UCSD-AML1 (cell line): ENCODE measurements at regions not wholly inside any gene's neighbourhood (a gene's known extent, or its start where the extent isn't known, plus 50 kb on each side); places are given as distances from the start of the nearest gene placed in this dataset.
"Not testable (repeated sequence)": the region's sequence is repeated elsewhere in the genome, so short reads cannot be mapped to it uniquely, and the experiment has no call there.

Experiments
- DNase-seq: peaks from one replicate; lab custom pipeline; 2025; ENCODE audit not compliant: unreplicated experiment; lab: John Stamatoyannopoulos, UW

DNA sequence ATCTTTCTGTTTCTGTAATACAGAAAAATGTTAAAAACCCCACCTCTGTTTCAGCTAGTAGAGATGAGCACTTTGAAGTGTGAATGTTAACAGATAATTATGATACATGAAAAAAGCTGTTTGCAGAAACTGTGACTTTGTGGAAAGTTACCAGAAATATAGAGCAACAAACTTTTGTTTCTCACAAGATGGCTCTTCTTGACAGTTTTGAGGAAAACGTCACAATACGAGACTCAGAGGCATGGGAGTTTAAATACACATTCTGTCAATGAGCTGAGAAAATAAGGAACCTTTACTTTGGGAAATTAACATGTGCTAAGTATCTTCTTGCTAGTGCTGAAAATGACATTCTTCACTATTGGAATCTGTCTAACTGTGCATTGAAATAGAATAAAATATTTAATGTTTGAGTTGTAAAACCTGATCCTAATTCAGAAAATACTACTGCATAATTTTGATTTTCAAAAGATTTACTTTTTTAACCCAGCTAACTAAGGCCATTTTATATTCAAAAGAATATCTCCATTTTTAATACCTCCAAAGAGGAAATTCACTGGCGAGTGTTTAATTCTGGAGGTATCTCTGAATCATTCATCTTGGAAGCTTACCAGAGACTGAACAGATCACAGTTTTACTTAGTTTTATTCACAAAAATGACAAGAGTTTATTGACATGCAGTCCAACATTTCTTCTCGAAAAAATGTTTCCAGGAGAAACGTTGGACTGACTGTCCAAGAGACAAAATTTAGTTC lies 308.9 kb upstream of the LRFN5 start:
- no peak for DNase-seq

DNA sequence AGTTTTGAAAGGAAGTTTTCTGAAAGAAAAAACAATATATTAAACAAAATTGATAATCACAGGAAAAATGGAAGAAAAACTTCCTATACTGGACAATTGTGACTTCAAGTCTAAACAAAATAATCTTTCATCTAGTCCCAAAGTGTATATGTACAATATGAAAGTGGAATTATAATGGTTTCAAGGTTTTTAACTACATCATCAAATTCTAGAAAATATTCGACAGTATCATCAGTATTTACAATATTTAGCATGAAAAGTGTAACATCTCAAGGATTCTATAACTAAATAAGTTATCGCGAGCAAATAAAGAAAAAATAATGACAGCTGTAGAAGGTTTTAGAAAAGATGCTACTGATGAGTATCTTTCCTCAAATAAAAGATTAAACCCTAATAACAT lies 310.9 kb upstream of the LRFN5 start:
- DNase-seq, result no peak

DNA sequence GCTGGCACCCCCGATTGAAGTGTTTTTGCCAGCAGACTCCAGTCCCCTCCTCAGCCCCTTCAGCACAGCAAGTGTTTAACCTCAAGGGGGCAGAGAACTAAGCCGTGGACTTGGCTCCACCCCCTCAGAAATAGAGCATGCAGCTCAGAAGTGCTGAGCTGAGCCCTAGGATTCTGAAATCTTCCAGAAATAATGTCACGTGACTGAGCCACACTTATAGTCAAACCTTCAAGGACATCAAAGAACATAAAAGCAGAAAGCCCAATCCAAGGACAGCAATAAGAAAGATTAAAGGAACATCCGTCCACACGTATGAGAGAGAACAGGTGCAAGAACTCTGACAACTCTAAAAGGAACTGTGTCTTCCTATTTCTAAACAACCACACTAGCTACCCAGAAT lies 317.7 kb upstream of the LRFN5 start:
- DNase-seq, result no peak

DNA sequence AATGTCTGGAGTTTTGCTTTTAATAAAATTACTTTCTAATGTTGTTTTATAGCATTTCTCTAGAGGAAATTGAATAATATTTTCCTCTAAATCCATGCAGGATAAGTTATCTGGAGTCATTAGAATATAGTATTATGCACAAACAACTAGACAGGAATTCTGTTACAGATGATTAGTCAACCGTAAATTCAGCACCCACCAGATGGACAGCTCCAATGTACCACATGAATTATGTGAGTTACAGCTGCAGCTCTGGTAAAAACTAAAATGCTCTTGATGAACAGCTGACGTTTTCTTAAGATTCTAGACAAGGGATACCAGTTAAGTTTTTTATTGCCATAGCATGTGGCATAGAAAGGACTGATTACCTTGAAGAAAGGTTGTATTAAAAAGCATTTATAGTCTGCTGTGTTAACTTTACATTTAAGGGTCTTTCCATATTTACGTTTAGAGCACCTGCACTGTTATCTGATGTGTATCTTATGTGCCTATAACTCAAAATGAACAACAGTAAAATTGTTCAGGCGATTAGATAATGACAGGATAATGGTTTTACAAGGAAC lies 321.4 kb upstream of the LRFN5 start:
- DNase-seq, result no peak

DNA sequence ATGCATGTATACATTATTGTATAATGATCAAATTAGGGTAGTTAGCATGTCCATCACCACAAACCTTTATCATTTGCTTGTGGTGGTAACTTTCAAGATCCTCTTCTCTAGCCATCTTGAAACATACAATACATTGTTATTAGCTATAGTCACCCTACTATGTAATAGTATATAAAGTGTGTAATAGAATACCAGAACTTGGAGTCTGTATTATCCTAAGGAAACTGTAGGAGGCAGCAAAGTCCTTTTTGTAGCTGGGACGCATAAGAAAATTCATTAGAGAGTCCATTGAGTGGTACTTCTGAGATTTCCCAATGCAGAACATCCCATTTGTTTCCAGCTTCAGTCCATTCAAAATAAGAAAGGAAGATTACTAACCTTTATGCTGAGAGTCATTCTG lies 325.9 kb upstream of the LRFN5 start:
- DNase-seq, result no peak

DNA sequence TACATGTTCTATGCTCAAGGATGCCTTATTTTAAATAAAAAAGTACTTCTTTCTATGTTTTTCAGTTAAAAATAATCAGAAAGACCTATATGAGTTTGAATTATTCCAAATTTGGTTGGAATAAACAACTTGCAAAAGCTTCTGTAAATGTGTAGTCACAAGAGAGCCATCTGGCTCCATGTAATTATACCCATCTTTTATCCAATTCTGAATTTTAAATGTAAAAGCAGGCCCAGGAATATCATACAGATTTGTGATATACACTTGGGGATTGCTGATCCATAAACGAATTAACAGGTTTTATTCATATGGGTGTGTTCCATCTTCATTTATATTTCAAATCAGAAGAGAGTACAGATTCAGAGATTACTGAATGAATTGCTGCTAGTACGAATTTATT lies 329.2 kb upstream of the LRFN5 start:
- no peak for DNase-seq

DNA sequence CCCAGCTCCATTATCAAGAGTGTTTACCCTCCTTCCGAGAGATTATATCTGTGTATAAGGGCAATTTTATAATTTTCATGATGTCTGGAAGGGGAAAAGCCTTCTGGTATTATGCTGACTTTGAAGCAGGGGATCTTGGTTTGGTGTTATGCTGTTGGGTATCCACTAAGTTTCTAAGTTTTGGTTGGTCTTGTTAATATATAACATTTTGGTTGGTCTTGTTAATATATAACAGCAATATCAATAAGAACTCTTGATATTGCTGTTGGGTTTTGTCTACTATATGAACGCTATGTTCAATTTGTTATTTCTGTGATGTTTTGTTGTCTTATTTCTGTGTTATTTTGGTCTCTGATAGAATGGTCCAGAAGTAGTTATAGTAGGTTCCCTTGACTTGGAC lies 349.2 kb upstream of the LRFN5 start:
- no peak for DNase-seq

DNA sequence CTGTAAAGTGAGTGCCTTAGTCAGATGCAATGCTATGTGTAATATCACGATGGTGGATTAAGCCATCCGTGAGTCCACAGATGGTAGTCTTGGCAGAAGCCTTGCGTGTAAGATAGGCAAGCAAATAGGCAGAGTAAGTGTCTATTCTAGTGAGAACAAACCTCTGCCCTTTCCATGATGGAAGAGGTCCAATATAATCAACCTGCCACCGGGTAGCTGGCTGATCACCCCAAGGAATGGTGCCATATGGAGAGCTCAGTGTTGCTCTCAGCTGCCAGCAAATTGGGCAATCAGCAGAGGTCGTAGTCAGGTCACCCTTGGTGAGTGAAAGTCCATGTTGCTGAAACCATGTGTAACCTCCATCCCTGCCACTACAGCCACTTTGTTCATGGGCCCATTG lies 371.2 kb upstream of the LRFN5 start:
- DNase-seq, result no peak

DNA sequence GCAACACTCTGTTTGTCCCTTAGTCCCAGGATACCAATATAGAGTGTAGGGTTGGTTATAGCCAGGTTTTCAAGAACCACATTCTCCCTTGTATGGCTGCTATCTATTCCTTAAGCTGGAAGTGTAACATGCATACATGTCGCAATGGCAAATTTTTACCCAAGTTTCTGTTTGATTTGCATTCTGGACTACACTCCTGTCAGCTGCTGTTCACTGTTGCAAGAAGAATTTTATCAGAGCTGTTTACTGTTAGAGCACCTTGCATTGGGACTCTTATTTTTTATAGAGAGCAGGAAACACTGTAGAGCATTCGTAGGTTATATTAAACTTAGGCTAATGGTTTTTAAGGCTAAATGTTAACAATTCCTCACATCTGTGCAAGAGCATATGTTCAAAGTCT lies 376.0 kb upstream of the LRFN5 start:
- DNase-seq, result no peak

DNA sequence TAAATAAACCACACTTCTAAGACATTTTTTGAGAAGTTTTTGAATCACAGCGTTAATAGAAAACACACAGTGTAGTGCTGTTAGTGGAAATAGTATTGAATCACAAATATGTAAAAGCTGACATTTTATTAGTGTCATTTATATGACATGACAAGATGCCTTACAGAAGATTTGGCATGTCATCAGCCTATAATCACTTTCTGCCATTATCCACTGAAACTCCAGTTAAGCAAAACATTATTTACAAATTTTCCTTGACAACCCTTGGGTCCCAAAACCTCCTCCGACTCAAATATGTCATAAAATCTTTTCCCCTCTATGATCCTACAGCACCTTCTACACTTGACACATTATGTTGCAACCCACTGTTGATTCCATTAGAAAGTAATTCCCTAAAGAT lies 376.9 kb upstream of the LRFN5 start:
- DNase-seq, result no peak

DNA sequence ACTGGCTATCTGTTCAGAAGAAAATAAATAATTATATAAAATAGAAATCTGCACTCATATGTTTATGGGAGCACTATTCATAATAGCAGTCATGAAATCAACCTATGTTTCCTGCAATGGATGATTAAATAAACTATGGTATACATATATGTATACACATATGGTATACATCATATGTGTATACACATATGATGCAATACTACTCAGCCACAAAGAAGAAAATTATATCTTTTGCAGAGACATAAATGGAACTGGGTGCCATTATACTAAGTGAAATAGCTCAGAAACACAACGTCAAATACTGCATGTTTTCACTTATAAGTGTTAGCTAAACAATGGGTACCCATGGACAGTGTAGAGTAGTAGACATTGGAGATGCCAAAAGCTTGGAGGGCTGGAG lies 381.2 kb upstream of the LRFN5 start:
- no peak for DNase-seq

DNA sequence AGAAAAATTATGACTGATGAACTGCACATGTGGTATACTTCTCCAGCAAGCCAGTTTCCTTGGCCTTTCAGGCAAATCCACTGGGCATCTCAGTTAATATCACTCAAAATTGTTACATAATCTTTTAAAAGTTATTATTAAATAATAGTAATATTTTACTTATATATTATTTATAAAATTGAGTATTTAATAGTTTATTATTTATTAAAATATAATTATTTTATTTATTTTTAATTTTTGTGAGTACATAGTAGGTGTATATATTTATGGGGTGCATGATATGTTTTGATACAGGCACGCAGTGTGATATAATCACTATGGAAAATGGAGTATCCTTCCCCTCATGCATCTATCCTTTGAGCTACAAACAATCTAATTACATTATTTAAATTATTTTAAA lies 384.1 kb upstream of the LRFN5 start:
- DNase-seq, result no peak

DNA sequence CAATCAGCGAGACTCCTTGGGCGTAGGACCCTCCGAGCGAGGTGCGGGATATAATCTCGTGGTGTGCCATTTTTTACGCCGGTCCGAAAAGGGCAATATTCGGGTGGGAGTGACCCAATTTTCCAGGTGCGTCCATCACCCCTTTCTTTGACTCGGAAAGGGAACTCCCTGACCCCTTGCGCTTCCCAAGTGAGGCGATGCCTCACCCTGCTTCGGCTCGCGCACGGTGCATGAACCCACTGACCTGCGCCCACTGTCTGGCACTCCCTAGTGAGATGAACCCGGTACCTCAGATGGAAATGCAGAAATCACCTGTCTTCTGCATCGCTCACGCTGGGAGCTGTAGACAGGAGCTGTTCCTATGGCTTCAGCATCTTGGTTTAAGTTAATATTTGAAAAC lies 391.7 kb upstream of the LRFN5 start:
- not testable (repeated sequence) for DNase-seq

DNA sequence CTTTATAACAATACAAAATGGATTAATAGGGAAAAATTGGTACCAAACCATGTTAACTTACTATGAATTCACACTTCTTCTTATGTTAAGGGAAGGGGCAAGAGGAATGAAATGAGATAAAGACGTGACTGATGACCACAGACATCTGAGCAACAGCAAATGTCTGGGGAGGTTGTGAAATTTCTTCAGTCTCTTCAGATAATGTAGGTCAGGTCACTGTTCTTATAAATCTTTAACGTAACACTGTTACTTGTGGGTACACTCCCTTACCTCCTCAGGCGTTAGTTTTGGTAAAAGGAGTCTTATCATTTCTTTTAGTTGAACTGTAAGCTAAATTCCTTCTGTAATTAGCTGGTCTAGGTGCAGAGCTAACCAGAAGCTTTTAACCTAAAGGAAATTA lies 405.0 kb upstream of the LRFN5 start:
- DNase-seq, result no peak

DNA sequence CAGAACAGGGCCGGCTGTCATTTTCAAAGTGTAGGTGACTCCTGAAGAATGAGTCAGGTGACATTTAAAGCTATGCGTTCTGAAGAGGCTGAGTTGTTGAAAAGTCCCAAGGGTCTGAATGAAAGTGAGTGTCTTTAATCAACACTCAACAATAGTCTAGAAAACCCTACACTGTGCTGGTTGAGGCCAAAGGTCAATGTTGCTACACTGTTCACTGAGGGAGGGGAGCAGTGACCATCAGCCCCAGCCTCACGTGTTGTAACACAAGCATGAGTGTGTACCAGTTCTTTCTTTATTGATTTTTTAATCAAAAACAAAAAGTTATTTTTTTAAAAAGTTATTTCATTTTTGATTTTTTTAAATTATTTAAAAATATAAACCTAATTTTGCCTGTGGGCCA lies 418.8 kb upstream of the LRFN5 start:
- DNase-seq, result no peak

DNA sequence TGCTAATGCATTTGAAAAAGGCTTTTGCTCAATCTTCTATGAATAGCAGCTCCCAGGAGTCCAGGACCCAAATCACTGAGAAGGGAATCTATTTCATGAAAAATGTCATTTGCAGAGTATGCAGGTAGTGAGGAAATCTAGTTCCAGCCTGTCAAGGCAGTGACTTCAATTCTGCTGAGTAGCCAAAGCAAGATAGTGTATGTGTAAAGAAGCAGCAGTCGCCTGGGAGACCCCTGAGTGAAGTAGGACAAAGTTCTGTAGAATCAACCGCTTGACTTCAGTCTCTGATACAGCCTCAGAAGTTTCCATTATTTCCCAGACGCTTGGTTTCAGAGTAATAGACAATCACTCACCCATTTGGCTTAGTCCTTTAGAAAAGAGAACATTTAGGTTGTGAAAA lies 435.6 kb upstream of the LRFN5 start:
- DNase-seq, result no peak

DNA sequence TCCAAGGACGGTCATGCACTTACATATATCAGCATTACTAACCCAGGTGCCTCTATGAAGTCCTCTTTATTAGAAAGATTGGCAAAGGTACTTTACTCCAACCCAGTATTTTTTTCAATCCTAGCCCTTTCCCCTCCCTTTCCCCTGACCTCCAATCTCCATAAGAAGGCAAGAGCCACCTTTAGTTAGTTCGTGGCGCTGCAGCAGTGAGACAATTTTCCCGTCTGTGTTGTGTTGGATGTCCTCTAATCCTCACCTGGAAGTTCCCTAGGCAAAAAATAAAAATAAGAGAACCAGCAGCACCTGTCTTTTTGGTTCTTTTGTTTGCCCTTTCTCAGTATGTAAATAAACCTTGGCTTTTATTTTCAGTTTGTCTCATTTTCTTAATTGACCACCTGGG lies 439.6 kb upstream of the LRFN5 start:
- DNase-seq, result no peak

DNA sequence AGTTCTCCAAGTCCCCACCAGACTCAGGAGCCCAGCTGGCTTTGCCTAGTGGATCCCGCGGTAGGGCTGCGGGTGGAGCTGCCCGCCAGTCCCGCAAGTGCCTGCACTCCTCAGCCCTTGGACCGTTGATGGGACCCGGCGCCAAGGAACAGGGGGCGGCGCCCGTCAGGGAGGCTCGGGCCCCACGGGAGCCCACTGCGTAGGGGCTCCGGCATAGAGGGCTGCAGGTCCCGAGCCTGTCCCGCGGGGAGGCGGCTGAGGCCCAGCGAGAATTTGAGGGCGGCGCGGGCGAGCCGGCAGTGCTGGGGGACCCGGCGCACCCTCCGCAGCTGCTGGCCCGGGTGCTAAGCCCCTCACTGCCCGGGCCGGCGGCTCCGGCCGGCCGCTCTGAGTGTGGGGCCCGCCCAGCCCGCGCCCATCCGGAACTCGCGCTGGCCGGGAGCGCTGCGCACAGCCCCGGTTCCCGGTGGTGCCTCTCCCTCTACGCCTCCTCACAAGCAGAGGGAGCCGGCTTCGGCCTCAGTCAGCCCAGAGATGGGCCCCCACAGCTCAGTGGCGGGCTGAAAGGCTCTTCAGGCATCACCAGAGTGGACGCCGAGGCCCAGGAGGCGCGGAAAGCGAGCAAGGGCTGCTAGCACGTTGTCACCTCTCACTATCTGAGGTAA lies 452.4 kb upstream of the LRFN5 start:
- no peak for DNase-seq

DNA sequence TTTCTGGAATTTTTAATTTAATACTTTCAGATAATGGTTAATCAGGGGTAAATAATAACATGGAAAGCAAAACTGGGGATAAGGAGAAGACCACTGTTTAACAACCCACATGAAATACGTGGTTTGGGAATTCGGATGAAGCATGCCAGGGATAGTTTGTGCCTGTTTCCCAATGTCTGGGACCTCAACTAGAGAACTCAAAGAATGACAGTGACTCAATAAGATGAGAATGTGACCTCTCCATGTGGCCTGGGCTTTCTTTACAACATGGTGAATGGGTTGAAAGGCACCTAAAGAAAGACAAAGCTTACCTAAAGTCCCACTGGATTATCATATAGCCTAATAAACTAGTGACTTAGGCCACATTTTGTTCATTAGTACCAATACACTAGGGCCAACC lies 460.3 kb upstream of the LRFN5 start:
- no peak for DNase-seq

DNA sequence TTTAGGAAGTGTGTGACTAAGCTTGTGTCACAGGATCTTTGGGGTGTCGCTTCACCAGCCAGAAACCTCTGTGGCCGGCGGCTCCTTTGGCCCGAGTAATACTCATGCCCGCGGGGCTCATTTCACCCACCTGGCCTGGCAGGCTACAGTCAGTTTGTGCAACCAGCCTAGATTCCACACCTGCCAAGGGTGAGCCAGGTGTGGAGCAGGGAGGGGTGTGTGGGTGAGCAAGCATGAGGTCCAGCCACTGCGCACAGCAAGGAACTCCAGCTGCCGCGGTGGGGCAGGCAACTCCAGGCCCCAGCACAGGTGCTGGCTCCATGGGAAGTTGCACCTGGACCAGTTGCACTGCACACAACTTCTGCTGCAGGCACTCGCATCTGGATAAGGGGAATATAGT lies 462.3 kb upstream of the LRFN5 start:
- DNase-seq, result peak; percentile 5

DNA sequence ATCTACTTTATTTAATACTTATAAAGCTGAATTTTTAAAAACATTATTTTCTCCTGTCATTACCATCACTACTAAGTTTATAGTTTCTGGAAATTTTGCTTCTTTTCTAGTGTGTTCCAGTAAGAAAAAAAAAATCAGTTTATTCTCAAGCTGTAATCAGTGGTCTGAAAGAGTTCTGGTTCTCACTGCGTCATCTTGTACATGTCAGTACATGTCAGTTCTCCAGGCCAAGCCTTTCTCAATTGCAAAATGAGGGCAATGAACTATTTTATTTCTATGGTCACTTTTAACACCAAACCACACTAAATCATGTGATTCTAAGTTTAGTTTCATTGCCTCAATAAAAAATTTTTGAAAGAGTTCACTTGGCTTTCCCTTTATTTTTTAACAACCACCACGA lies 468.9 kb upstream of the LRFN5 start:
- DNase-seq, result no peak

DNA sequence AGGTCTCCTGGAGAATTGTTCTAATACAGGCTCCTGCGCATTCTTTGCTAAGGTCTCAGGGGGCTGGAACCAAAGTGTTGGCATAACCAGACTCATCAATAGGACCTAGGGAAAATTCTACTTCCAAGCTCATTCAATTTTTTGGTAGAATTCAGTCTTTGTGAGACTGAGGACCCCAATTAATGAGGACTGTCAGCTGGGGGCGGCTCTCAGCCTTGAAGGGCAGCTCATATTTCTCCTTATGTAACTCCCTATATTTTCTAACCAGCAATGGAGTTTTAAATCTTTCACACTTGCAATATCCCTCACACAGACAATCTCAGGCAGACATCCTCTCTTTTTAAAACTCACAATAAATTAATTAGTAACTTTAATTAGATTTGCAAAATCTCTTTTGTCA lies 476.4 kb upstream of the LRFN5 start:
- DNase-seq, result no peak

DNA sequence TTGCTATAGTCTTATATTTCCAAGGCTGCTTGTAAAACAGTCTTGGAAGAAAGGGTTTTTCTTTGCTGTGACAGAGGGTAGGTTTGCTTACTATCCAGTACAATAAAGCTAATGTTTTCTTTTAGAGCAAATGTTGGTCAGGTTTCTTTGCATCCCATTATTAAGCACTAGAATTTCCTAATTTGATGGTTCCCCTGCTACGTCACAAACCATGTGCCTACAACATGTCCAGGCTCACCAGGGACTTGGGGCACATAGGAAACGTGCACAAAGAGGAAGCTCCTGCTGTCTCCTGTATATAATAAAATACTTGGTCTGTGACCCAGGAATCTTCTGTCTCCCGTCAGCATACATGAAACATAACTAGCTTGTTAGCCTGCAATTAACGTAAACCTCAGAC lies 486.3 kb upstream of the LRFN5 start:
- DNase-seq, result no peak
